ENCODE measurements at regions not wholly inside any gene's neighbourhood (a gene's known extent, or its start where the extent isn't known, plus 50 kb on each side); places are given as distances from the start of the nearest gene placed in this dataset.

DNA sequence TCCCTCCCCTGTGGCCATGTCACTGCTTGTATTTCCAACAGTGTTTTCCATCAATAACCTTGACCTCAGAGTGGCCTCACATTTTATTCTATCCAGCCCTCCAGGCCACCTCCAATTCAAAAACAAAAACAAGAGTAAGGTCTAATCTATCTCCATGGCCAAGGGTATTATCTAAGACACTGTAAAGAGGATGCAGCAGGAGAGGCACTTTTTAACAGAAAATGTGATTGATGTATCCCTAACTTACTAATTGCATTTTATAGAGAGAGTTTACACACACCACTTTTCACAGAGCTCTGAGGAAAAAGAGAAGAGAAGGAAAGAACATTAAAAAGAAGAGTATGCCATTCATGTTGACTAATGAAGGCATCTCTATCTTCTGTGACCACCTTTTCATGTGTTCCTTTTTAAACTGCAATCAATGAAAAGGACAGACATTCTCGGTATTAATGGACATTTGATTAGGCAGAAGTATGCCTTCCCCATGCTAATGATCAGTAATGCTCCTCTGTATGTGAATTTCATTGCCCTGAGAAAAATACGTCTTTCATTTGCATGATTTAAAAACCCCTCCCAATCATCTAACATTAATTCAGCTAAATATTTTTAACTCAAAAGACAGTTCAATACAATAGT is 653.3 kb upstream of the POU3F3 start:
- TF ChIP-seq POLR2A (IDR thresholded peaks at IDR 0.05): no peak
- TF ChIP-seq, protein P1, sequence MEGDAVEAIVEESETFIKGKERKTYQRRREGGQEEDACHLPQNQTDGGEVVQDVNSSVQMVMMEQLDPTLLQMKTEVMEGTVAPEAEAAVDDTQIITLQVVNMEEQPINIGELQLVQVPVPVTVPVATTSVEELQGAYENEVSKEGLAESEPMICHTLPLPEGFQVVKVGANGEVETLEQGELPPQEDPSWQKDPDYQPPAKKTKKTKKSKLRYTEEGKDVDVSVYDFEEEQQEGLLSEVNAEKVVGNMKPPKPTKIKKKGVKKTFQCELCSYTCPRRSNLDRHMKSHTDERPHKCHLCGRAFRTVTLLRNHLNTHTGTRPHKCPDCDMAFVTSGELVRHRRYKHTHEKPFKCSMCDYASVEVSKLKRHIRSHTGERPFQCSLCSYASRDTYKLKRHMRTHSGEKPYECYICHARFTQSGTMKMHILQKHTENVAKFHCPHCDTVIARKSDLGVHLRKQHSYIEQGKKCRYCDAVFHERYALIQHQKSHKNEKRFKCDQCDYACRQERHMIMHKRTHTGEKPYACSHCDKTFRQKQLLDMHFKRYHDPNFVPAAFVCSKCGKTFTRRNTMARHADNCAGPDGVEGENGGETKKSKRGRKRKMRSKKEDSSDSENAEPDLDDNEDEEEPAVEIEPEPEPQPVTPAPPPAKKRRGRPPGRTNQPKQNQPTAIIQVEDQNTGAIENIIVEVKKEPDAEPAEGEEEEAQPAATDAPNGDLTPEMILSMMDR (IDR thresholded peaks at IDR 0.05): no peak
- H3K4me3 ChIP-seq (ENCODE audit: low read depth, poor library complexity, severe bottlenecking): no peak overlapping the region
- no peak for DNase-seq (ENCODE audit: low spot score in 2 of 2)
- WGBS, 2 donors: 74 to 78% methylated on average over 2 of the region's 2 CpGs
- intact Hi-C loops (cut with DNase I; ENCODE audit: low total_unique reads): no loop called here

DNA sequence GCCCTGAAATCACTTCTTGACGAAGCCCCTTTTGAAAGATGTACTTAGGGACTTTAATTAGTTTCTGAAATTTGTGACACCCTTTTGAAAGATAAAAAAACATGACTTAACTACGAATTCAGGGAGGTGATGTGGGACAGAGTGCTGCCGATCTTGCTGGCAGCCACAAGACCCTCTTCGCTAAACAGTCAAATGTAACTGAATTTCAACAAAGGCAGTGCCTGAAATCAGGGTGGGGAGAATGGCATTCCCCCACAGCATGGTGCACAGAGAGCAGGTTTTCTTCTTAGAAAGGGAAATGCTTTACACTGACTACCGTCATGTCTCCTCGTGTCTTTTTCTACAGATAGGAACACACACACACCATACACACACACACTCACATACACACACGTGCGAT is 640.2 kb upstream of the POU3F3 start:
- no peak overlapping the region for H3K4me3 ChIP-seq (ENCODE audit: low read depth, poor library complexity, severe bottlenecking)
- intact Hi-C loops (cut with DNase I; ENCODE audit: low total_unique reads): no loop called here
- no peak for TF ChIP-seq POLR2A (IDR thresholded peaks at IDR 0.05)
- WGBS, 2 donors: 71 to 79% methylated on average over 8 of the region's 8 CpGs
- DNase-seq (ENCODE audit: low spot score in 2 of 2): no peak

DNA sequence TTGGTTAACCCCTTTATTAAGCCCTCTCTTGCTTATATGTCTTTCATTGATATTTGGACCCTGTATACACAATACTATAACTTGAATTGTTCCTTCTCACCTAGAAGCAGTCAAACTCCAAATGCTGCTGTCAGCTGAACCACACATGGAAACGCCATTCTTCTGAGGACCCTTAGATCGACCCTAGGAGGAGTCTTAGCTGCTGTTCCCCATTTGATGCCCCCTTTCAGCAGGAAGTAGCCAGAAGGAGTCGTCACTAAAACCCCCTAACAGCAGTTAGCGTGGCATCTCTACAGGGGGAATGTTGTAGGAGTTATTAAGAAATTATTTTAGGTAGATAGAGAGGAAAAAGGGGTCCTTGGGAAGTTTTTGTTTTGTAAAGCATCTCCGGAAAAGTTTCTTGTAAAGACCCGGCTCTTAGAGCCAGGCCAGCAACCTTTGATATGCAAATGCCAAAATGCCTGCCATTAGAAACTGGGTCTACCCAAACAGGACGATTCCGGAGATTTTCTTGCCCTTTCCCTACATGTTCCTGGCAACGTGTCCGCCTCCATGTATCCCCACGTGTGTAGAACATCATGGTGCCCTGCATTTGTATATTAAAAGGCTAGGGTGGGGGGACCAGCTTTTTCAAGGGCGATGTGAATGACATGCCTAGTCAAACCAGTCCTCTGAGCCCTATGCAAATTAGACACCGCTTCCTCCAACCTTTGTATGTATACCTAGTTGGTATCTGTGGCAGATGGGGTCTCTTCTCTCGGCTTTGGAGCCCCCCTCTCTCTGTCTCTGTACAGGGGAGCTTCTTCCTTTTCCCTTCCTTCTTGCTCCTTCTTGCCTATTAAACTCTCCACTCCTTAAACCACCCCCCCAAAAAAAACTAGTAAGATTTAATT is 638.4 kb upstream of the POU3F3 start:
- intact Hi-C loops (cut with DNase I; ENCODE audit: low total_unique reads): no loop called here
- DNase-seq (ENCODE audit: low spot score in 2 of 2): no peak
- H3K4me3 ChIP-seq (ENCODE audit: low read depth, poor library complexity, severe bottlenecking): no peak overlapping the region
- TF ChIP-seq, protein P1 (IDR thresholded peaks at IDR 0.05): no peak
- TF ChIP-seq POLR2A (IDR thresholded peaks at IDR 0.05): no peak
- 49 to 53% methylated on average over 14 of the region's 14 CpGs for WGBS, 2 donors

DNA sequence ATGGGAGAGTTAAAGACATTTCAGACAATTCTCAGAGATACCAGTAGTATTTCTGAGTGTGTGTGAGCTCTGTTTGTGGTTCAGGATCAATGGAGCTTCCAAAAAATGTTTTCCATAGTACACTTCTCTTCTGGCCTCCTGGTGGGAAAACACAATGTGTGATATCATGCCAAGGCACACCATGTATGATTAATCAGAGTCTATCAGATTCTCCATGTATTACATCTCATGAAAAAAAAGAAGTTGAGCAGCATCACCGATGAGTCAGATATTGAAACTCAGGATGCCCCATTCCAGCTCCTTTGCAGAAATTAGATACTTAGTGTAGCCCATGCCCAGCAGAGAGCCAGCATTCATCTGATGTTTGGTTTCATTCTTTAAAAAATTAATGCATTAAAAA is 620.3 kb upstream of the POU3F3 start:
- no peak for TF ChIP-seq POLR2A (IDR thresholded peaks at IDR 0.05)
- TF ChIP-seq, protein P1 (IDR thresholded peaks at IDR 0.05): no peak
- intact Hi-C loops (cut with DNase I; ENCODE audit: low total_unique reads): no loop called here
- no peak for DNase-seq (ENCODE audit: low spot score in 2 of 2)
- WGBS, 2 donors: 89 to 93% methylated on average over 1 of the region's 1 CpG
- no peak overlapping the region for H3K4me3 ChIP-seq (ENCODE audit: low read depth, poor library complexity, severe bottlenecking)

DNA sequence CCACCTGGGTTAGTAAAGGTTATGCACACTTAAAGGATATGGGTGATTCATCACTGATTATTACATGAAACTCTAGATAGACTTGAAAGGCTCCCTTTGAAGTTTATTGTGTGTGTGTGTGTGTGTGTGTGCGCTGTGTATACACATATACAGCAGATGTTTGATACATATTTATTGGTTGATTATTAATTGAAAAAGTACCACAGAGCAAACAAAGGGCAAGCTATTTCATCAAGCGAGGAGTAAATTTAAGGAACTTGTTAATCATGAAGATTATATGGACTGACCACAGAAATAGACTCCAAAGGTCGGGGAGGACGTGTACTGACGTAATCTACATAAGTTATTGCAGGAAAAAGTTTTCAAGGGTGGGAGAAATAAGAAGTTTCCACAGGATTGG is 617.4 kb upstream of the POU3F3 start:
- TF ChIP-seq POLR2A (IDR thresholded peaks at IDR 0.05): no peak
- TF ChIP-seq, protein P1 (IDR thresholded peaks at IDR 0.05): no peak
- no peak overlapping the region for H3K4me3 ChIP-seq (ENCODE audit: low read depth, poor library complexity, severe bottlenecking)
- WGBS, 2 donors: 70 to 75% methylated on average over 5 of the region's 5 CpGs
- intact Hi-C loops (cut with DNase I; ENCODE audit: low total_unique reads): no loop called here
- DNase-seq (ENCODE audit: low spot score in 2 of 2): no peak

DNA sequence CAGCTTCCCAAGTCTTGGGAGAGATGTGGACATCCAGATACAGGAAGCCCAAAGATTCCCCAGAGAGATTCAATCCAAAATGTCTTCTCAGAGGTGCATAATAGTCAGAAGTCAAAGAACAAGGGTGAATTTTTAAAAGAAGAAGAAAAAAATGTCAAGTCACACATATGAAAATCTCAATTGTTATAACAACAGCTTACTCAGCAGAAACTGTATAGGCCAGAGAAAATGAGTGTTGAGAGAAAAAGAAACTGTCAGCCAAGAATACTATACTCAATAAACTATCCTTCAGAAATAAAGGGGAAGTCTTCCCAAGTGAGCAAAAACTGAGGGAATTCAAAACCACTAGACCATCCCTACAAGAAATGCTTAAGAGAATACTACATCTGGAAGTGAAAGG is 612.9 kb upstream of the POU3F3 start:
- no peak overlapping the region for H3K4me3 ChIP-seq (ENCODE audit: low read depth, poor library complexity, severe bottlenecking)
- TF ChIP-seq POLR2A (IDR thresholded peaks at IDR 0.05): no peak
- TF ChIP-seq, protein P1 (IDR thresholded peaks at IDR 0.05): no peak
- DNase-seq (ENCODE audit: low spot score in 2 of 2): no peak
- intact Hi-C loops (cut with DNase I; ENCODE audit: low total_unique reads): no loop called here

Measured in lower leg skin (tissue), 4 donors.